ENCODE measurements at regions not wholly inside any gene's neighbourhood (a gene's known extent, or its start where the extent isn't known, plus 50 kb on each side); places are given as distances from the start of the nearest gene placed in this dataset.

- TF ChIP-seq, protein P1, sequence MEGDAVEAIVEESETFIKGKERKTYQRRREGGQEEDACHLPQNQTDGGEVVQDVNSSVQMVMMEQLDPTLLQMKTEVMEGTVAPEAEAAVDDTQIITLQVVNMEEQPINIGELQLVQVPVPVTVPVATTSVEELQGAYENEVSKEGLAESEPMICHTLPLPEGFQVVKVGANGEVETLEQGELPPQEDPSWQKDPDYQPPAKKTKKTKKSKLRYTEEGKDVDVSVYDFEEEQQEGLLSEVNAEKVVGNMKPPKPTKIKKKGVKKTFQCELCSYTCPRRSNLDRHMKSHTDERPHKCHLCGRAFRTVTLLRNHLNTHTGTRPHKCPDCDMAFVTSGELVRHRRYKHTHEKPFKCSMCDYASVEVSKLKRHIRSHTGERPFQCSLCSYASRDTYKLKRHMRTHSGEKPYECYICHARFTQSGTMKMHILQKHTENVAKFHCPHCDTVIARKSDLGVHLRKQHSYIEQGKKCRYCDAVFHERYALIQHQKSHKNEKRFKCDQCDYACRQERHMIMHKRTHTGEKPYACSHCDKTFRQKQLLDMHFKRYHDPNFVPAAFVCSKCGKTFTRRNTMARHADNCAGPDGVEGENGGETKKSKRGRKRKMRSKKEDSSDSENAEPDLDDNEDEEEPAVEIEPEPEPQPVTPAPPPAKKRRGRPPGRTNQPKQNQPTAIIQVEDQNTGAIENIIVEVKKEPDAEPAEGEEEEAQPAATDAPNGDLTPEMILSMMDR (IDR thresholded peaks at IDR 0.05; ENCODE audit: unreplicated experiment), result no peak
- no peak for DNase-seq
- intact Hi-C loops (cut with micrococcal nuclease; ENCODE audit: unreplicated experiment), result no loop called here
- CTCF ChIA-PET, result no interaction called here
- H3K27ac Mint-ChIP-seq (ENCODE audit: unreplicated experiment), result no peak overlapping the region
- H3K9me3 Mint-ChIP-seq (ENCODE audit: low read depth, unreplicated experiment), result peaks cover 4% of the 10 kb centered on the region
- no peak overlapping the region for H3K4me3 Mint-ChIP-seq (ENCODE audit: low read depth, unreplicated experiment)
- peaks cover 79% of the 10 kb centered on the region for H3K27me3 Mint-ChIP-seq (ENCODE audit: unreplicated experiment)
- no peaks in the 10 kb centered on the region for H3K36me3 Mint-ChIP-seq (ENCODE audit: insufficient read depth, unreplicated experiment)
- BruUV-seq (replicated peaks), result no TSS peak
- H3K4me1 Mint-ChIP-seq (ENCODE audit: low read depth, unreplicated experiment), result no peaks in the 10 kb centered on the region
Observed at GRCh38 chr2:236415684-236416444, 151.7 kb upstream of the ASB18 start.

GRCh38 chr2:236417150-236417549, 152.5 kb upstream of the ACKR3 start:
- BruUV-seq (replicated peaks), result no TSS peak
- no peak overlapping the region for H3K27ac Mint-ChIP-seq (ENCODE audit: unreplicated experiment)
- peaks cover 86% of the 10 kb centered on the region for H3K27me3 Mint-ChIP-seq (ENCODE audit: unreplicated experiment)
- CTCF ChIA-PET, result no interaction called here
- intact Hi-C loops (cut with micrococcal nuclease; ENCODE audit: unreplicated experiment), result no loop called here
- no peaks in the 10 kb centered on the region for H3K36me3 Mint-ChIP-seq (ENCODE audit: insufficient read depth, unreplicated experiment)
- DNase-seq, result no peak
- TF ChIP-seq, protein P1 (IDR thresholded peaks at IDR 0.05; ENCODE audit: unreplicated experiment), result no peak
- no peaks in the 10 kb centered on the region for H3K4me1 Mint-ChIP-seq (ENCODE audit: low read depth, unreplicated experiment)
- no peak overlapping the region for H3K4me3 Mint-ChIP-seq (ENCODE audit: low read depth, unreplicated experiment)
- peaks cover 4% of the 10 kb centered on the region for H3K9me3 Mint-ChIP-seq (ENCODE audit: low read depth, unreplicated experiment)

GRCh38 chr2:236430584-236430983, 139.0 kb upstream of the ACKR3 start:
- CTCF ChIA-PET, result no interaction called here
- intact Hi-C loops (cut with micrococcal nuclease; ENCODE audit: unreplicated experiment), result no loop called here
- DNase-seq, result no peak
- TF ChIP-seq, protein P1 (IDR thresholded peaks at IDR 0.05; ENCODE audit: unreplicated experiment), result no peak
- no TSS peak for BruUV-seq (replicated peaks)
- Mint-ChIP-seq H3K27me3 (ENCODE audit: unreplicated experiment) (peaks cover 83% of the 10 kb centered on the region), H3K4me1 (ENCODE audit: low read depth, unreplicated experiment) (no peaks in the 10 kb centered on the region), H3K4me3 (ENCODE audit: low read depth, unreplicated experiment) (no peak overlapping the region), H3K27ac (ENCODE audit: unreplicated experiment) (no peak overlapping the region), H3K36me3 (ENCODE audit: insufficient read depth, unreplicated experiment) (no peaks in the 10 kb centered on the region), H3K9me3 (ENCODE audit: low read depth, unreplicated experiment) (peaks cover 5% of the 10 kb centered on the region)

- CTCF ChIA-PET, result no interaction called here
- peaks cover 2% of the 10 kb centered on the region for H3K9me3 Mint-ChIP-seq (ENCODE audit: low read depth, unreplicated experiment)
- no peaks in the 10 kb centered on the region for H3K36me3 Mint-ChIP-seq (ENCODE audit: insufficient read depth, unreplicated experiment)
- H3K27me3 Mint-ChIP-seq (ENCODE audit: unreplicated experiment), result peaks cover 58% of the 10 kb centered on the region
- no peak overlapping the region for H3K4me3 Mint-ChIP-seq (ENCODE audit: low read depth, unreplicated experiment)
- no TSS peak for BruUV-seq (replicated peaks)
- H3K4me1 Mint-ChIP-seq (ENCODE audit: low read depth, unreplicated experiment), result no peaks in the 10 kb centered on the region
- no peak overlapping the region for H3K27ac Mint-ChIP-seq (ENCODE audit: unreplicated experiment)
- intact Hi-C loops (cut with micrococcal nuclease; ENCODE audit: unreplicated experiment), result no loop called here
- TF ChIP-seq, protein P1 (IDR thresholded peaks at IDR 0.05; ENCODE audit: unreplicated experiment), result no peak
- DNase-seq, result no peak
Observed at GRCh38 chr2:236434593-236434992, 135.0 kb upstream of the ACKR3 start.

Measured in Calu3 (cell line).